ENCODE measurements at regions not wholly inside any gene's neighbourhood (a gene's known extent, or its start where the extent isn't known, plus 50 kb on each side); places are given as distances from the start of the nearest gene placed in this dataset.
A peak's percentile ranks its signal among the peaks of the same experiment; 100 is the strongest.

GRCh38 chr7:17236171-17236570 is 62.3 kb upstream of the AHR start:
- Mint-ChIP-seq H3K27me3 (no peaks in the 10 kb centered on the region), H3K36me3 (no peaks in the 10 kb centered on the region), H3K4me3 (no peak overlapping the region), H3K27ac (peak overlapping the region; percentile 90), H3K9me3 (peaks cover 3% of the 10 kb centered on the region), H3K4me1 (peaks cover 43% of the 10 kb centered on the region)
- ATAC-seq: no peak

GRCh38 chr7:17236603-17237002 is 61.8 kb upstream of the AHR start:
- Mint-ChIP-seq H3K27ac (peak overlapping the region; percentile 90), H3K4me1 (peaks cover 43% of the 10 kb centered on the region), H3K36me3 (no peaks in the 10 kb centered on the region), H3K4me3 (no peak overlapping the region), H3K9me3 (peaks cover 3% of the 10 kb centered on the region), H3K27me3 (no peaks in the 10 kb centered on the region)
- ATAC-seq: no peak

GRCh38 chr7:17239046-17239445 is 59.4 kb upstream of the AHR start:
- Mint-ChIP-seq H3K27me3 (no peaks in the 10 kb centered on the region), H3K36me3 (no peaks in the 10 kb centered on the region), H3K27ac (no peak overlapping the region), H3K4me1 (peaks cover 31% of the 10 kb centered on the region), H3K9me3 (peaks cover 3% of the 10 kb centered on the region), H3K4me3 (no peak overlapping the region)
- no peak for ATAC-seq

GRCh38 chr7:17239683-17240521 is 58.5 kb upstream of the AHR start:
- H3K27me3 Mint-ChIP-seq: no peaks in the 10 kb centered on the region
- no peak overlapping the region for H3K4me3 Mint-ChIP-seq
- ATAC-seq: no peak
- no peaks in the 10 kb centered on the region for H3K36me3 Mint-ChIP-seq
- no peak overlapping the region for H3K27ac Mint-ChIP-seq
- peaks cover 3% of the 10 kb centered on the region for H3K9me3 Mint-ChIP-seq
- H3K4me1 Mint-ChIP-seq: peaks cover 23% of the 10 kb centered on the region

- H3K36me3 Mint-ChIP-seq: no peaks in the 10 kb centered on the region
- no peaks in the 10 kb centered on the region for H3K27me3 Mint-ChIP-seq
- peaks cover 3% of the 10 kb centered on the region for H3K9me3 Mint-ChIP-seq
- H3K27ac Mint-ChIP-seq: no peak overlapping the region
- ATAC-seq: no peak
- no peak overlapping the region for H3K4me3 Mint-ChIP-seq
- peaks cover 4% of the 10 kb centered on the region for H3K4me1 Mint-ChIP-seq
Observed at GRCh38 chr7:17242504-17242903, 55.9 kb upstream of the AHR start.

- Mint-ChIP-seq H3K9me3 (no peaks in the 10 kb centered on the region), H3K36me3 (no peaks in the 10 kb centered on the region), H3K4me3 (no peak overlapping the region), H3K4me1 (no peaks in the 10 kb centered on the region), H3K27me3 (no peaks in the 10 kb centered on the region), H3K27ac (no peak overlapping the region)
- no peak for ATAC-seq
Observed at GRCh38 chr7:17244786-17245185, 53.7 kb upstream of the AHR start.

GRCh38 chr7:17247357-17247756 is 51.1 kb upstream of the AHR start:
- Mint-ChIP-seq H3K4me3 (no peak overlapping the region), H3K27ac (no peak overlapping the region), H3K36me3 (no peaks in the 10 kb centered on the region), H3K27me3 (no peaks in the 10 kb centered on the region), H3K9me3 (no peaks in the 10 kb centered on the region), H3K4me1 (no peaks in the 10 kb centered on the region)
- no peak for ATAC-seq

- no peak for ATAC-seq
- H3K27me3 Mint-ChIP-seq: no peaks in the 10 kb centered on the region
Observed at GRCh38 chr7:17248527-17248926, 49.9 kb upstream of the AHR start.

More at GRCh38 chr7:17248527-17248926, 49.9 kb upstream of the AHR start:
- no peaks in the 10 kb centered on the region for H3K9me3 Mint-ChIP-seq
- no peaks in the 10 kb centered on the region for H3K4me1 Mint-ChIP-seq
- no peaks in the 10 kb centered on the region for H3K36me3 Mint-ChIP-seq
- H3K27ac Mint-ChIP-seq: no peak overlapping the region
- no peak overlapping the region for H3K4me3 Mint-ChIP-seq

All from stimulated activated memory B cell treated with anti-CD40 and anti-IgM and Interleukin-4, amounts not matched to agents 10 μg/mL and 1 μg/mL and 100 μg/mL, for 72 hours (primary cell).